AG04450 (cell line): ENCODE measurements at regions not wholly inside any gene's neighbourhood (a gene's known extent, or its start where the extent isn't known, plus 50 kb on each side); places are given as distances from the start of the nearest gene placed in this dataset.

Experiments used
- CTCF ChIA-PET: fragments of 300-600, 350-600 bp; formaldehyde crosslinking; extraction: SDS; loops from one replicate; lab custom pipeline; 2022; ENCODE audit warnings: antibody characterized with exemption, inconsistent platforms; lab: Charles Lee
- POLR2A ChIA-PET: fragments of 350-600 bp; formaldehyde crosslinking; extraction: SDS; loops from one replicate; lab custom pipeline; 2021; ENCODE audit warnings: antibody characterized with exemption, inconsistent platforms; lab: Yijun Ruan, JAX
- DNase-seq: peaks from one replicate; pipeline ENCODE4 v3.0.0-alpha.2; 2011; ENCODE audit warnings: low read depth, low spot score
- H3K27ac ChIP-seq: one replicate; pipeline ENCODE4 v1.5.1; 2012; ENCODE audit warnings: low read depth, low read length, control low read depth
- H3K27me3 ChIP-seq: one replicate; pipeline ENCODE4 v1.6.0; 2012; ENCODE audit warnings: low read length; ENCODE audit not compliant: control insufficient read depth, insufficient read depth
- H3K4me3 ChIP-seq: 2 replicates; pipeline ENCODE4 v1.5.1; 2011; ENCODE audit warnings: mild to moderate bottlenecking, low read depth, low read length, control low read depth
- H3K9me3 ChIP-seq: 2 replicates; pipeline ENCODE4 v1.5.1; 2012; ENCODE audit warnings: low read length; ENCODE audit not compliant: control insufficient read depth, insufficient read depth
- CTCF ChIP-seq: IDR thresholded peaks from 2 replicates; pipeline ENCODE4 v1.5.1; 2011; ENCODE audit warnings: low read depth, low read length, control low read depth, inconsistent platforms

- H3K27ac ChIP-seq, result no peak overlapping the region
- ChIA-PET POLR2A (no interaction called here), CTCF (interaction anchor here (1.0 kb wide), 1 partner anchor 112 kb away, joined by 3 read pairs; no protein-coding TSS in a partner anchor)
- H3K4me3 ChIP-seq, result no peak overlapping the region
- H3K9me3 ChIP-seq, result no peaks in the 10 kb centered on the region
- no peaks in the 10 kb centered on the region for H3K27me3 ChIP-seq
- TF ChIP-seq CTCF, result no peak
- no peak for DNase-seq
These were observed 684.2 kb downstream of the EPHA4 start for GRCh38 chr2:220887876-220888275.

- Histone ChIP-seq H3K27me3 (no peaks in the 10 kb centered on the region), H3K9me3 (no peaks in the 10 kb centered on the region), H3K27ac (no peak overlapping the region), H3K4me3 (no peak overlapping the region)
- TF ChIP-seq CTCF, result no peak
- no peak for DNase-seq
- ChIA-PET POLR2A (no interaction called here), CTCF (interaction anchor here (0.7 to 1.4 kb wide), 2 partner anchors 15 to 741 kb away, joined by 3 read pairs; no protein-coding TSS in a partner anchor)
These were observed 681.2 kb downstream of the EPHA4 start for GRCh38 chr2:220890931-220891330.

GRCh38 chr2:220891405-220891804 is 680.7 kb downstream of the EPHA4 start:
- ChIA-PET CTCF (interaction anchor here (1.4 kb wide), 1 partner anchor 15 kb away, joined by 3 read pairs; no protein-coding TSS in a partner anchor), POLR2A (no interaction called here)
- Histone ChIP-seq H3K4me3 (no peak overlapping the region), H3K27ac (no peak overlapping the region), H3K27me3 (no peaks in the 10 kb centered on the region), H3K9me3 (no peaks in the 10 kb centered on the region)
- peak; percentile 62 for DNase-seq
- no peak for TF ChIP-seq CTCF

- POLR2A ChIA-PET, result no interaction called here
- no peak for TF ChIP-seq CTCF
- Histone ChIP-seq H3K9me3 (no peaks in the 10 kb centered on the region), H3K4me3 (no peak overlapping the region), H3K27me3 (no peaks in the 10 kb centered on the region), H3K27ac (no peak overlapping the region)
- DNase-seq, result no peak
- CTCF ChIA-PET, result interaction anchor here (0.6 to 1.4 kb wide), 3 partner anchors 16 to 404 kb away, joined by 3 read pairs; no protein-coding TSS in a partner anchor
These were observed 680.0 kb downstream of the EPHA4 start for GRCh38 chr2:220892018-220892634.

- TF ChIP-seq CTCF, result no peak
- no peak overlapping the region for H3K27ac ChIP-seq
- no peak overlapping the region for H3K4me3 ChIP-seq
- H3K9me3 ChIP-seq, result no peaks in the 10 kb centered on the region
- ChIA-PET CTCF (interaction anchor here (0.5 to 1.3 kb wide), 3 partner anchors 263 to 1204 kb away, joined by 4 to 5 read pairs (median 4); no protein-coding TSS in a partner anchor), POLR2A (no interaction called here)
- no peaks in the 10 kb centered on the region for H3K27me3 ChIP-seq
- DNase-seq, result no peak
These were observed 678.7 kb downstream of the EPHA4 start for GRCh38 chr2:220893411-220893810.
